ENCODE measurements at regions not wholly inside any gene's neighbourhood (a gene's known extent, or its start where the extent isn't known, plus 50 kb on each side); places are given as distances from the start of the nearest gene placed in this dataset.
"Not testable (repeated sequence)": the region's sequence is repeated elsewhere in the genome, so short reads cannot be mapped to it uniquely, and the experiment has no call there.

GRCh38 chr9:30078195-30078594 lies 2306.2 kb upstream of the ACO1 start:
- no peak for DNase-seq

GRCh38 chr9:30089428-30089827 lies 2295.0 kb upstream of the ACO1 start:
- DNase-seq: no peak

DNA sequence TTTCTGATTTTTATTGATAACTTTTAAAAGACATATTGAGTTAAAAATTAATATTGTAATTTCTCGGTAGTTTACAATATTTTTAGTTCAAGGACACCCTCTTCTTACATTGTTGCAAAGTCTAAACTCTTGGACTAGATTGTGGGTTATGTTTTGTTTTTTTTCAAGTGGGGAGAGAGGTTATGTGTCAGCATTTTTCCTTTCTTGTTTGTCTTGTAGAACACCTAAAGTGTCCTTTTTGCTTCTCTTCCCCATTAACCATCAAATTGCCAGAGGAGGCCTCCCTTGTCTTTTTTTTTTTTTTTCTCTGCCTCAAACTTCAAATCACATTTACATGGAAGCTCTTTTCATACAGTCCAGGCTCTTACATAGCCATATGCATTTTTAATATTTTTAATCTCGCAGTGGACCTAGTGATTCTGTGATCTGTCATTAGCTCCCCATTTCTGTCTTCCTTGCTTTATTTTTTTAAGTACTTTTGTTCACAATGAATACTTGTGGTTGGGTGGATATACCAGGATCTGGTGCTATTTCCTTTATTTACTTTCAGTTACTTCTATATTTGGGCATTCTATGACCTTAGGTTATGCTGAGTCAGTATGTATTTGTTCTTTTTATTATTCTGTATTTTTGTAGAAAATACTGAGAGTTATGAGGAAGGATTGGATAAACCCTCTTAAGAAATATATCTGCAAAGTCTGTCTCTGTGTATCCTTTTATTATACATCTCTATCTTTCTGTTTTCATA lies 2280.6 kb upstream of the ACO1 start:
- DNase-seq: no peak

DNA sequence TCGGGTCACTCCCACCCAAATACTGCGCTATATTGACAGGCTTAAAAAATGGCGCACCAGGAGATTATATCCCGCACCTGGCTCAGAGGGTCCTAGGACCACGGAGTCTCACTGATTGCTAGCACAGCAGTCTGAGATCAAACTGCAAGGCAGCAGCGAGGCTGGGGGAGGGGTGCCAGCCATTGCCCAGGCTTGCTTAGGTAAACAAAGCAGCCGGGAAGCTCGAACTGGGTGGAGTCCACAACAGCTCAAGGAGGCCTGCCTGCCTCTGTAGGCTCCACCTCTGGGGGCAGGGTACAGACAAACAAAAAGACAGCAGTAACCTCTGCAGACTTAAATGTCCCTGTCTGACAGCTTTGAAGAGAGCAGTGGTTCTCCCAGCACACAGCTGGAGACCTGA lies 2277.3 kb upstream of the ACO1 start:
- not testable (repeated sequence) for DNase-seq

GRCh38 chr9:30116673-30117217 lies 2267.7 kb upstream of the ACO1 start:
- no peak for DNase-seq

GRCh38 chr9:30120666-30121065 lies 2263.8 kb upstream of the ACO1 start:
- no peak for DNase-seq

GRCh38 chr9:30121611-30122010 lies 2262.8 kb upstream of the ACO1 start:
- DNase-seq: no peak

DNA sequence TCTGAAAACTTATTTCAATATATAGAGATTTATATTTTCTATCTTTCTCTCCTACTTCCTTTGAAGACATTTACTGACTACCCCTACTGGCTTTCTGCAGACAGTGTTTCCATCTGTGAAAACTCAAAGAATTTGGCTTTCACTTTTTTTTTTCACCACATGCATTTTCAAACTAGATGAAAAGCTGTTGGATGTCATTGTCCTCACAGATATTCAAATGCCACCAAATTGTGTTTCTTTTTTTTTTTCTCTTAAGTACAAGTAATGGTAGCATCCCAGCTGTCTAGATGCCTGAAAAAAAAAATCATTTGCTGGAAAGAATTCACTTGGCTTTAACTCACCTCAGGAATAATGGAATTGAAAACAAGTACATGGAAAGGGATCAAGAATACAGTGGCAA lies 2258.6 kb upstream of the ACO1 start:
- DNase-seq: no peak

GRCh38 chr9:30127371-30127770 lies 2257.1 kb upstream of the ACO1 start:
- DNase-seq: no peak

GRCh38 chr9:30140407-30140806 lies 2244.0 kb upstream of the ACO1 start:
- DNase-seq: no peak

GRCh38 chr9:30160570-30160969 lies 2223.9 kb upstream of the ACO1 start:
- no peak for DNase-seq

DNA sequence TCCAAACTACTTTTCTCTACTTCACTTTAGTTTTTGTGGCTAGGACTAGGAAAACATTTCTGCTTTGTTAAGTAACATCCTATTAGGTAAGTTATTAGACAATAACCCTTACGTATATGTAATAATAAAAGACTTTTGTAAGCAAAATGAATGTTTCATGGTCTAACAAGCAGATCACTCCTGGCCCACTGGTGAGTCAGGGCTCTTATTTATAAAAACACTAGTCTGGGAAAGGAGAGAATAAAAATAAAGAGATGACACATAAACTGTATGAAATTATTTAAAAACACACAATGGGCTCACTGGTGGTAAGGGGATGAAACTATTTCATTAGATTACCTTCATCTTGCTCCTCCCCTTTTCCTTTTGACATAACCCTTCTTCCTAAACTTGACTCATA lies 2212.2 kb upstream of the ACO1 start:
- DNase-seq: no peak

DNA sequence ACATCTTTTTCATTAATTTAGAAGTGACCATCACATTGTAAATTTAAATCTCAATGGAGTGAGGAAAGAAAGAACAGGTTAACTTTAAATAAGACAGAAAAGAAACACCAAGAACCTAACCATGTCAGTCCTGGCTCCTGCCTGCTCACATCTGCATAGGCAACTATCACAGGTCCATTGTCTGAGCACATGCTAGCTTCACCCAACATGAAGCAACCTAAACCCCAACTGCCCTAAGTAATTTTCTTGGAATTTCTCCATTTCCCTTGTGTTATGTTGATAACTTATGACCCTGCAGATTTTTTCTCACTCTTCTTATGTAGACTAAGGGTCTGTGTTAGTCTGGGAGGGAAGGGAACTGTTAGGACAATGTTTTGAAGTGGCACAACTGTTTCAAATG lies 2205.8 kb upstream of the ACO1 start:
- DNase-seq: no peak

GRCh38 chr9:30193421-30193820 lies 2191.0 kb upstream of the ACO1 start:
- no peak for DNase-seq

- DNase-seq: no peak
Measured at GRCh38 chr9:30196941-30197340, 2187.5 kb upstream of the ACO1 start.

- DNase-seq: no peak
Measured at GRCh38 chr9:30197453-30197852, 2187.0 kb upstream of the ACO1 start.

- DNase-seq: peak; percentile 9
Measured at GRCh38 chr9:30197954-30198353, 2186.5 kb upstream of the ACO1 start.

- no peak for DNase-seq
Measured at GRCh38 chr9:30198463-30199309, 2185.8 kb upstream of the ACO1 start.

DNA sequence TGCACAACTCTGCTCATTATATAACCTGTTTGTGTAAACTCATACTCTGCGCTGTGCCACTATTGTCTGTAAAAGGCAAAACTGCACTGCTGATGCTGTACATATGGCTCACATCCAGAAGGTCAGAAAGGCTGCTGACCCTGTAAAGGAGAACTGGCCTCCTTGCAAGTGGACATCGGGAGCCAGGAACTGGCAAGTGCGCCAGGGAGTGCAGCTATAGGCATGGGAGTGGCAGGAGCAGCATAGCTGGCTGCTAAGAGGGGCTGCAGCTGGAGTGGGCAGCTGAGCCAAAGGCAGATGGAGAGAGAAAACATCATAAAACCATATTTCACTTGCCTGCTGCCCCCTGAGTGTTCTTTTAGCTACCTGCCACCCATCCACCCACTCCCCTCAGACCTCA lies 2183.4 kb upstream of the ACO1 start:
- no peak for DNase-seq

DNA sequence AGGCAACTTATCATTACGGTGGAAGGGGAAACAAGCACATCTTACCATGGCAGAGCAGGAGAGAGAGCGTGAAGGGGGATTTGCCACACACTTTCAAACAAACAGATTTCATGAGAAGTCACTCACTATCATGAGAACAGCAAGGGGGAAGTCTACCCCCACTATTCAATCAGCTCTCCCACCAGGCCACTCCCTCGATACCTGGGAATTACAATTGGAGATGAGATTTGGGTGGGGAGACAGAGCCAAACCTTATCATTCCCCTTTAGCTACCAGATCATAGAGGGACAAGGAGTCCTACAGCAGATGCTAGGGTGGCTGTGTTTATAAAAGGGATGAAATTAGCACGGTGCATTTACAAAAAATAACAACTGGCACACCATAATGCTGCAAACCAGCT lies 2149.4 kb upstream of the ACO1 start:
- DNase-seq: no peak

- DNase-seq: no peak
Measured at GRCh38 chr9:30235564-30235963, 2148.9 kb upstream of the ACO1 start.

GRCh38 chr9:30239878-30240277 lies 2144.6 kb upstream of the ACO1 start:
- no peak for DNase-seq

- no peak for DNase-seq
Measured at GRCh38 chr9:30243467-30243866, 2141.0 kb upstream of the ACO1 start.

- DNase-seq: no peak
Measured at GRCh38 chr9:30244877-30245276, 2139.6 kb upstream of the ACO1 start.
